GM23338 (cell line): ENCODE measurements at regions not wholly inside any gene's neighbourhood (a gene's known extent, or its start where the extent isn't known, plus 50 kb on each side); places are given as distances from the start of the nearest gene placed in this dataset.

Experiments used
- ATAC-seq: fragments of 200-7000 bp; cut with Tn5 transposase; 3 replicates; pipeline ENCODE4 v1.9.1; 2020
- DNase-seq: peaks from one replicate; pipeline ENCODE4 v3.0.0-alpha.2; 2015; ENCODE audit warnings: low spot score
- H2AFZ ChIP-seq: fragments of 200-600 bp; sonication (generic); 2 replicates; pipeline ENCODE4 v1.8.0; 2016; ENCODE audit warnings: antibody characterized with exemption, mild to moderate bottlenecking, moderate library complexity
- H3F3A ChIP-seq: fragments of 200-600 bp; sonication (generic); replicated peaks from 2 replicates; pipeline ENCODE4 v1.8.0; 2017; ENCODE audit warnings: antibody characterized with exemption, mixed run types, low read depth
- H3K27ac ChIP-seq: fragments of 200-600 bp; sonication (generic); 2 replicates; pipeline ENCODE4 v1.6.1; 2016; ENCODE audit warnings: low read depth
- H3K27me3 ChIP-seq: fragments of 200-600 bp; sonication (generic); 2 replicates; pipeline ENCODE4 v1.8.0; 2016; ENCODE audit warnings: mild to moderate bottlenecking, mixed run types, moderate library complexity; ENCODE audit not compliant: insufficient read depth
- H3K36me3 ChIP-seq: fragments of 200-600 bp; sonication (generic); 2 replicates; pipeline ENCODE4 v1.8.0; 2016; ENCODE audit warnings: mild to moderate bottlenecking; ENCODE audit not compliant: insufficient read depth
- H3K4me1 ChIP-seq: fragments of 200-600 bp; sonication (generic); 2 replicates; pipeline ENCODE4 v1.8.0; 2016; ENCODE audit warnings: mild to moderate bottlenecking, moderate library complexity; ENCODE audit not compliant: insufficient read depth
- H3K4me2 ChIP-seq: fragments of 200-600 bp; sonication (generic); 2 replicates; pipeline ENCODE4 v1.7.1; 2017; ENCODE audit warnings: mixed run types
- H3K4me3 ChIP-seq: fragments of 200-600 bp; sonication (generic); 2 replicates; pipeline ENCODE4 v1.6.1; 2016; ENCODE audit warnings: mixed run types
- H3K79me2 ChIP-seq: fragments of 200-600 bp; sonication (generic); replicated peaks from 2 replicates; pipeline ENCODE4 v1.8.0; 2017; ENCODE audit warnings: mild to moderate bottlenecking; ENCODE audit not compliant: insufficient read depth
- H3K9me2 ChIP-seq: fragments of 200-600 bp; sonication (generic); 2 replicates; pipeline ENCODE4 v1.8.0; 2017; ENCODE audit not compliant: insufficient read depth
- H4K20me1 ChIP-seq: fragments of 200-600 bp; sonication (generic); replicated peaks from 2 replicates; pipeline ENCODE4 v1.8.0; 2017; ENCODE audit warnings: mild to moderate bottlenecking; ENCODE audit not compliant: insufficient read depth
- H3K27ac Mint-ChIP-seq: 2 replicates; pipeline ENCODE4 v1.8.0; 2020; ENCODE audit warnings: inconsistent platforms, mild to moderate bottlenecking, moderate library complexity, mixed read lengths
- H3K27me3 Mint-ChIP-seq: 3 replicates; pipeline ENCODE4 v1.8.0; 2022; ENCODE audit warnings: low read depth, mild to moderate bottlenecking, moderate library complexity, mixed read lengths, inconsistent platforms; ENCODE audit not compliant: insufficient read depth, poor library complexity
- H3K36me3 Mint-ChIP-seq: 3 replicates; pipeline ENCODE4 v1.8.0; 2021; ENCODE audit warnings: low read depth, mild to moderate bottlenecking, inconsistent platforms, moderate library complexity, mixed read lengths
- H3K4me1 Mint-ChIP-seq: 3 replicates; pipeline ENCODE4 v1.8.0; 2020; ENCODE audit warnings: mild to moderate bottlenecking, inconsistent platforms, mixed read lengths
- H3K4me3 Mint-ChIP-seq: 3 replicates; pipeline ENCODE4 v1.8.0; 2021; ENCODE audit warnings: moderate library complexity, mild to moderate bottlenecking, inconsistent platforms, mixed read lengths
- H3K9me3 Mint-ChIP-seq: 3 replicates; pipeline ENCODE4 v1.8.0; 2020; ENCODE audit warnings: moderate library complexity, mild to moderate bottlenecking, inconsistent platforms, mixed read lengths
- CREB1 ChIP-seq: fragments of 250-450 bp; sonication (Bioruptor Pico); IDR thresholded peaks from 2 replicates; pipeline ENCODE4 v1.5.0; 2020; ENCODE audit warnings: low read depth, mild to moderate bottlenecking, moderate library complexity
- CTCF ChIP-seq, 2 experiments: fragments of 200-600 bp in 1 of 2; sonication (generic) in 1 of 2; conservative IDR thresholded peaks; 2 replicates each; pipeline versions ENCODE4 v1.5.1 to v1.6.1; 2016 to 2017; ENCODE audit warnings: antibody characterized with exemption in 2 of 2, low read depth in 2 of 2, mild to moderate bottlenecking in 2 of 2, moderate library complexity in 1 of 2
- EZH2 ChIP-seq: fragments of 200-600 bp; sonication (generic); IDR thresholded peaks from one replicate; pipeline ENCODE4 v1.8.0; 2017; ENCODE audit warnings: antibody characterized with exemption, mild to moderate bottlenecking, low read depth; ENCODE audit not compliant: unreplicated experiment
- EZH2phosphoT487 ChIP-seq: fragments of 200-600 bp; sonication (generic); IDR thresholded peaks from one replicate; pipeline ENCODE4 v1.8.1; 2018; ENCODE audit warnings: antibody characterized with exemption; ENCODE audit not compliant: unreplicated experiment
- JUNB ChIP-seq: IDR thresholded peaks from one replicate; pipeline ENCODE4 v1.6.1; 2016; ENCODE audit warnings: antibody characterized with exemption; ENCODE audit not compliant: unreplicated experiment
- NANOG ChIP-seq: IDR thresholded peaks from 2 replicates; pipeline ENCODE4 v1.6.1; 2016; ENCODE audit warnings: antibody characterized with exemption, borderline replicate concordance
- POLR2AphosphoS5 ChIP-seq: IDR thresholded peaks from 2 replicates; pipeline ENCODE4 v1.6.1; 2016; ENCODE audit warnings: antibody characterized with exemption, low read depth
- REST ChIP-seq: IDR thresholded peaks from one replicate; pipeline ENCODE4 v1.6.1; 2018; ENCODE audit warnings: antibody characterized with exemption; ENCODE audit not compliant: unreplicated experiment
- STAT1 ChIP-seq: IDR thresholded peaks from one replicate; pipeline ENCODE4 v1.6.1; 2016; ENCODE audit warnings: antibody characterized with exemption; ENCODE audit not compliant: unreplicated experiment
- ZNF114 ChIP-seq: fragments of 250-450 bp; sonication (Bioruptor Pico); IDR thresholded peaks from 2 replicates; pipeline ENCODE4 v1.5.0; 2020; ENCODE audit warnings: mild to moderate bottlenecking, moderate library complexity
- ZNF331 ChIP-seq: fragments of 250-450 bp; sonication (Bioruptor Pico); IDR thresholded peaks from 2 replicates; pipeline ENCODE4 v1.5.0; 2020; ENCODE audit warnings: low read depth, mild to moderate bottlenecking, moderate library complexity
- ZNF462 ChIP-seq: fragments of 250-450 bp; sonication (Bioruptor Pico); IDR thresholded peaks from 2 replicates; pipeline ENCODE4 v1.5.0; 2020; ENCODE audit warnings: mild to moderate bottlenecking, moderate library complexity
- TF ChIP-seq, protein P1 (sequence below): IDR thresholded peaks from 2 replicates; pipeline ENCODE4 v1.6.1; 2016; ENCODE audit warnings: antibody characterized with exemption

DNA sequence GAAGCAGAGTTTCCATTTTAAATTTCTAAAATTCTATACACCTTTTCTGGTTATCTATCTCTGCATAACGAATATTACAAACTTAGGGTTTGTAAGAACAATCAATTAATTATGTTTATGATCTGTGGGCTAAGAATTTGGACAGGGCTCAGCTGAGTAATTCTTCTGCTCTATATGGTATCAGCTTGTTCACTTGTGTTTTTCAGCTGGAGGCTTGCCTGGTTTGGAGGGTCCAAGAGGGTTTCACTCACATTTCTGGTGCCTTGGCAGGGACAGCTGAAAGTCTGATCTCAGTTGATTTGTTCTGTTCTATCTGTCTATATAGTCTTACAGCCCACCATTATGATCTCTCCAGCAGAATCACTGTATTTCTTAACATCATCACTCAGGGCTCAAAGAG lies 57.8 kb upstream of the ADGRA3 start:
- Histone ChIP-seq H3K4me1 (no peaks in the 10 kb centered on the region), H3K27ac (no peak overlapping the region), H3K27me3 (no peaks in the 10 kb centered on the region), H4K20me1 (no peaks in the 10 kb centered on the region; the same call in 1 of the 2 replicates), H3F3A (no peaks in the 10 kb centered on the region), H3K9me2 (peaks cover 11% of the 10 kb centered on the region; the same call in 1 of the 2 replicates), H3K4me2 (no peak overlapping the region), H2AFZ (no peak overlapping the region), H3K4me3 (no peak overlapping the region), H3K79me2 (no peaks in the 10 kb centered on the region), H3K36me3 (no peaks in the 10 kb centered on the region)
- Mint-ChIP-seq H3K27me3 (peaks cover 5% of the 10 kb centered on the region), H3K36me3 (no peaks in the 10 kb centered on the region), H3K27ac (no peak overlapping the region), H3K4me1 (peaks cover 7% of the 10 kb centered on the region; the same call in 1 of the 3 replicates), H3K9me3 (peaks cover 14% of the 10 kb centered on the region), H3K4me3 (no peak overlapping the region)
- no peak for DNase-seq
- TF ChIP-seq ZNF331 (CRISPR knock-in tag) = no peak
- no peak for TF ChIP-seq ZNF462 (CRISPR knock-in tag)
- no peak for TF ChIP-seq ZNF114 (CRISPR knock-in tag)
- no peak for TF ChIP-seq STAT1
- no peak for TF ChIP-seq POLR2AphosphoS5
- no peak for TF ChIP-seq REST
- no peak for TF ChIP-seq JUNB
- TF ChIP-seq CREB1 (CRISPR knock-in tag) = no peak
- TF ChIP-seq EZH2phosphoT487 = no peak
- no peak for TF ChIP-seq NANOG
- TF ChIP-seq CTCF (conservative IDR thresholded peaks at IDR 0.05; ENCODE audit: low read depth in 2 of 2) = no peak
- TF ChIP-seq, protein P1, sequence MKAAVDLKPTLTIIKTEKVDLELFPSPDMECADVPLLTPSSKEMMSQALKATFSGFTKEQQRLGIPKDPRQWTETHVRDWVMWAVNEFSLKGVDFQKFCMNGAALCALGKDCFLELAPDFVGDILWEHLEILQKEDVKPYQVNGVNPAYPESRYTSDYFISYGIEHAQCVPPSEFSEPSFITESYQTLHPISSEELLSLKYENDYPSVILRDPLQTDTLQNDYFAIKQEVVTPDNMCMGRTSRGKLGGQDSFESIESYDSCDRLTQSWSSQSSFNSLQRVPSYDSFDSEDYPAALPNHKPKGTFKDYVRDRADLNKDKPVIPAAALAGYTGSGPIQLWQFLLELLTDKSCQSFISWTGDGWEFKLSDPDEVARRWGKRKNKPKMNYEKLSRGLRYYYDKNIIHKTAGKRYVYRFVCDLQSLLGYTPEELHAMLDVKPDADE = no peak
- TF ChIP-seq EZH2 = no peak
- no peak for ATAC-seq
